CD14-positive monocyte (primary cell): ENCODE measurements at regions not wholly inside any gene's neighbourhood (a gene's known extent, or its start where the extent isn't known, plus 50 kb on each side); places are given as distances from the start of the nearest gene placed in this dataset.

Source experiments
- DNase-seq, 3 donors: peaks; one replicate each; pipeline ENCODE4 v3.0.0-alpha.2; 2011 to 2022
- H2AFZ ChIP-seq: 2 replicates; pipeline ENCODE4 v1.6.0; 2012; ENCODE audit warnings: mild to moderate bottlenecking, low read depth, low read length, inconsistent platforms; ENCODE audit not compliant: insufficient read depth, poor library complexity, severe bottlenecking
- H3K27ac ChIP-seq, 2 donors: 1 replicate in 1 of 2; 2 replicates in 1 of 2; pipeline ENCODE4 v1.5.1; 2012 to 2013; ENCODE audit warnings: low read length in 2 of 2, control low read depth in 1 of 2, inconsistent platforms in 1 of 2, low read depth in 1 of 2, mild to moderate bottlenecking in 1 of 2
- H3K27me3 ChIP-seq, 2 donors: one replicate each; pipeline versions ENCODE4 v1.6.0 to v1.6.1; 2011 to 2013; ENCODE audit warnings: low read length in 2 of 2; ENCODE audit not compliant: control insufficient read depth in 2 of 2, insufficient read depth in 2 of 2
- H3K36me3 ChIP-seq, 2 donors: replicated peaks in 1 of 2; 1 replicate in 1 of 2; 2 replicates in 1 of 2; pipeline versions ENCODE4 v1.5.1 to v1.6.1; 2012 to 2013; ENCODE audit warnings: low read length in 2 of 2, control low read depth in 1 of 2, inconsistent platforms in 1 of 2, mild to moderate bottlenecking in 1 of 2; ENCODE audit not compliant: insufficient read depth in 2 of 2, control insufficient read depth in 1 of 2
- H3K4me1 ChIP-seq, 2 donors: 1 replicate in 1 of 2; 2 replicates in 1 of 2; pipeline versions ENCODE4 v1.5.1 to v1.6.1; 2012 to 2013; ENCODE audit warnings: low read length in 2 of 2, control low read depth in 1 of 2, inconsistent platforms in 1 of 2, mild to moderate bottlenecking in 1 of 2, moderate library complexity in 1 of 2; ENCODE audit not compliant: insufficient read depth in 2 of 2, control insufficient read depth in 1 of 2
- H3K4me2 ChIP-seq: replicated peaks from 2 replicates; pipeline ENCODE3; 2012; ENCODE audit warnings: low read length, moderate library complexity, mild to moderate bottlenecking; ENCODE audit not compliant: poor library complexity, severe bottlenecking; ENCODE audit errors: extremely low read depth
- H3K4me3 ChIP-seq, 3 experiments: fragments of 200-600 bp in 1 of 3; sonication (generic) in 1 of 3; replicated peaks in 1 of 3; 1 replicate in 2 of 3; 2 replicates in 1 of 3; pipeline ENCODE4 v1.5.1; 2011 to 2013; ENCODE audit warnings: low read length in 3 of 3, mild to moderate bottlenecking in 3 of 3, control low read depth in 2 of 3, low read depth in 2 of 3, inconsistent platforms in 1 of 3, moderate library complexity in 1 of 3
- H3K79me2 ChIP-seq: 2 replicates; pipeline ENCODE4 v1.6.0; 2012; ENCODE audit warnings: mild to moderate bottlenecking, control low read depth, inconsistent platforms, low read length, moderate library complexity; ENCODE audit not compliant: insufficient read depth
- H3K9ac ChIP-seq: 2 replicates; pipeline ENCODE4 v1.6.0; 2017; ENCODE audit warnings: low read length, mild to moderate bottlenecking; ENCODE audit not compliant: insufficient read depth, poor library complexity, severe bottlenecking
- H3K9me3 ChIP-seq, 2 donors: replicated peaks in 1 of 2; 1 replicate in 1 of 2; 2 replicates in 1 of 2; pipeline versions ENCODE4 v1.5.1 to v1.6.1; 2012 to 2013; ENCODE audit warnings: low read length in 2 of 2, control low read depth in 1 of 2; ENCODE audit not compliant: control insufficient read depth in 1 of 2, insufficient read depth in 1 of 2
- H4K20me1 ChIP-seq: 2 replicates; pipeline ENCODE4 v1.6.0; 2012; ENCODE audit warnings: mild to moderate bottlenecking, low read length, control low read depth, moderate library complexity; ENCODE audit not compliant: insufficient read depth
- H3K27ac Mint-ChIP-seq, 7 donors: one replicate each; pipeline ENCODE4 v1.8.0; 2020; ENCODE audit warnings: mild to moderate bottlenecking in 7 of 7, mixed read lengths in 7 of 7, moderate library complexity in 6 of 7, inconsistent platforms in 2 of 7
- H3K27me3 Mint-ChIP-seq, 3 donors: one replicate each; pipeline ENCODE4 v1.8.0; 2021 to 2022; ENCODE audit warnings: low read depth in 3 of 3, mild to moderate bottlenecking in 3 of 3, mixed read lengths in 3 of 3, moderate library complexity in 3 of 3, inconsistent platforms in 1 of 3
- H3K36me3 Mint-ChIP-seq, 2 donors: one replicate each; pipeline ENCODE4 v1.8.0; 2020; ENCODE audit warnings: mixed read lengths in 2 of 2, inconsistent platforms in 1 of 2, mild to moderate bottlenecking in 1 of 2
- H3K4me1 Mint-ChIP-seq: one replicate; pipeline ENCODE4 v1.8.0; 2020; ENCODE audit warnings: mild to moderate bottlenecking, mixed read lengths
- H3K4me3 Mint-ChIP-seq, 2 donors: one replicate each; pipeline ENCODE4 v1.8.0; 2020; ENCODE audit warnings: mild to moderate bottlenecking in 2 of 2, mixed read lengths in 2 of 2, moderate library complexity in 1 of 2
- H3K9me3 Mint-ChIP-seq, 7 donors: one replicate each; pipeline ENCODE4 v1.8.0; 2020 to 2022; ENCODE audit warnings: mixed read lengths in 7 of 7, mild to moderate bottlenecking in 6 of 7, moderate library complexity in 6 of 7, inconsistent platforms in 2 of 7
- WGBS: methylation state at CpG from one replicate; pipeline ENCODE4 v1.1.5; 2013; ENCODE audit warnings: missing lambda C conversion rate; ENCODE audit not compliant: insufficient coverage; 5-methylcytosine and 5-hydroxymethylcytosine counted together
- intact Hi-C, 2 donors: fragments of 100-400 bp; cut with micrococcal nuclease; formaldehyde crosslinking; loops; one replicate each; pipeline versions ENCODE4 v1.15.0 to v1.15.1; 2023
- TF ChIP-seq, protein P1 (sequence below): fragments of 200-600 bp; IDR thresholded peaks from one replicate; pipeline ENCODE4 v1.8.0; 2022; ENCODE audit warnings: antibody characterized with exemption, mild to moderate bottlenecking

DNA sequence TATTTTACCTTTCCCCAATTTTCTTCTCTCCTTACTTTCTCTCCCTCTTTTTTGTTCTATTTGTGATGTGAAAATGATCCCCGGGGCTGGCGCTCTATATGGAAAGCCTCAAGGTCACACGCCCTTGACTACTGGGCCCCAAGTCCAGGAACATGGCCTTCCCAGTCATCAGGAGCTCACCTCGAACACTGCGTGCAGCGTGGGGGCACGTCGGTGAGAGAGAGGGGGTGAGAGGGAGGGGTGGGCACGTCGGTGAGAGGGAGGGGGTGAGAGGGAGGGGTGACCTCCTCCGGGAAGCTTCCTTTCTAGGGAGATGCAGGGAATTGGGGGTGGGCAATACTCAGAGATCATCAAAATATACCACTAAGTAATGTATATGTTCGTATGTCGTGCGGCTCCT is 94.6 kb upstream of the TMPRSS2 start:
- Mint-ChIP-seq H3K36me3 (no peaks in the 10 kb centered on the region), H3K27ac (no peak overlapping the region), H3K9me3 (no peaks in the 10 kb centered on the region), H3K27me3 (peaks cover 3 to 9% (median 7%) of the 10 kb centered on the region in 3 donors), H3K4me3 (no peak overlapping the region), H3K4me1 (peaks cover 8% of the 10 kb centered on the region)
- Histone ChIP-seq H3K4me1 (no peaks in the 10 kb centered on the region), H3K9ac (no peak overlapping the region), H3K79me2 (no peaks in the 10 kb centered on the region), H3K36me3 (no peaks in the 10 kb centered on the region), H4K20me1 (no peaks in the 10 kb centered on the region), H3K27me3 (no peaks in the 10 kb centered on the region), H3K4me3 (no peak overlapping the region), H3K9me3 (no peaks in the 10 kb centered on the region), H2AFZ (no peak overlapping the region), H3K27ac (no peak overlapping the region), H3K4me2 (no peak overlapping the region)
- TF ChIP-seq, protein P1, sequence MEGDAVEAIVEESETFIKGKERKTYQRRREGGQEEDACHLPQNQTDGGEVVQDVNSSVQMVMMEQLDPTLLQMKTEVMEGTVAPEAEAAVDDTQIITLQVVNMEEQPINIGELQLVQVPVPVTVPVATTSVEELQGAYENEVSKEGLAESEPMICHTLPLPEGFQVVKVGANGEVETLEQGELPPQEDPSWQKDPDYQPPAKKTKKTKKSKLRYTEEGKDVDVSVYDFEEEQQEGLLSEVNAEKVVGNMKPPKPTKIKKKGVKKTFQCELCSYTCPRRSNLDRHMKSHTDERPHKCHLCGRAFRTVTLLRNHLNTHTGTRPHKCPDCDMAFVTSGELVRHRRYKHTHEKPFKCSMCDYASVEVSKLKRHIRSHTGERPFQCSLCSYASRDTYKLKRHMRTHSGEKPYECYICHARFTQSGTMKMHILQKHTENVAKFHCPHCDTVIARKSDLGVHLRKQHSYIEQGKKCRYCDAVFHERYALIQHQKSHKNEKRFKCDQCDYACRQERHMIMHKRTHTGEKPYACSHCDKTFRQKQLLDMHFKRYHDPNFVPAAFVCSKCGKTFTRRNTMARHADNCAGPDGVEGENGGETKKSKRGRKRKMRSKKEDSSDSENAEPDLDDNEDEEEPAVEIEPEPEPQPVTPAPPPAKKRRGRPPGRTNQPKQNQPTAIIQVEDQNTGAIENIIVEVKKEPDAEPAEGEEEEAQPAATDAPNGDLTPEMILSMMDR: no peak
- intact Hi-C loops: no loop called here
- DNase-seq: no peak
- 80% methylated on average over 4 of the region's 14 CpGs for WGBS

DNA sequence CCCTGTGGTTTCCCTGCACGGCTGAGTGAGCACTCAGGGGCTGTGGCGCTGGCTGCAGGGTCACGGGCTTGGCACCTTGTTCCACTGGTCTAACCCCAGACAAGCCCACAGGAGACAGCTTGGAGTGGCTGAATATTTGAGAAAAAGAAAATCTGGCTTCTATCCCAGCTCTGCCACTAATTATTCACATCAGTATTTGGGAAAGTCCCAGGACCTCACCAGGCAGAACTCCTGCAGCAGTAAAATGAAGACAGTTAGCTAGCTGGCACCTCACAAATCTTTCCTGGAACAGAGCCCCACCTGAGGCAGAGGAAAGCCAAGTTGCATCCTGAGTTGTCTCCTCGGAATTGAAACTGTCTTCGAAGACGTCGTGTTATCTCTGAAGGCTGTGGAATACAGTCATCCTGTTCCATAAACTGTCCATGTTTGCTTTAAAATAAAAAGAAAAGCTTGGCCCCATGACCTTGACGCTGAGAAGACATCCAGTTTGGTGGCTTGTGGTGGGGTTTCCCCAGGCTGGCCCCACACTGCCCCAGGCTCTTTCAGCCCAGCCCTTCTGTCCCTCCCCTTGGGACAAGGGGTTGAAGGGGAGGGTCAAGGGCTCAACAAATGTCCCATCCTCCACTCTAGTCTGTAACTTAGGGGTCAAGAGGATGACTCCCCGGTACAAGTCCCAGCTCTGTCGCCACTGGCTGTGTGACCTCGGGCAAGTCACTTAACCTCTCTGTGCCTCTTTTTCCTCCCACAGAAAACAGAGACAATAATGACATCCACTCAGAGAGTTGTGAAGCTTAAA is 93.8 kb upstream of the TMPRSS2 start:
- Histone ChIP-seq H3K27ac (no peak overlapping the region), H3K36me3 (no peaks in the 10 kb centered on the region), H3K9me3 (no peaks in the 10 kb centered on the region), H3K4me1 (no peaks in the 10 kb centered on the region), H3K27me3 (no peaks in the 10 kb centered on the region), H3K4me2 (no peak overlapping the region), H3K4me3 (no peak overlapping the region), H4K20me1 (no peaks in the 10 kb centered on the region), H2AFZ (no peak overlapping the region), H3K79me2 (no peaks in the 10 kb centered on the region), H3K9ac (no peak overlapping the region)
- Mint-ChIP-seq H3K27me3 (peaks cover 3 to 9% (median 8%) of the 10 kb centered on the region in 3 donors), H3K36me3 (no peaks in the 10 kb centered on the region), H3K27ac (no peak overlapping the region), H3K9me3 (no peaks in the 10 kb centered on the region), H3K4me1 (peaks cover 8% of the 10 kb centered on the region), H3K4me3 (no peak overlapping the region)
- DNase-seq: no peak
- intact Hi-C loops: no loop called here
- WGBS: 33% methylated on average over 3 of the region's 11 CpGs
- TF ChIP-seq, protein P1: no peak
